ENCODE measurements at regions not wholly inside any gene's neighbourhood (a gene's known extent, or its start where the extent isn't known, plus 50 kb on each side); places are given as distances from the start of the nearest gene placed in this dataset.

GRCh38 chr1:79592707-79593106, 586.2 kb upstream of the ADGRL4 start:
- no peaks in the 10 kb centered on the region for H3K27me3 ChIP-seq (ENCODE audit: control insufficient read depth in 1 of 2, insufficient read depth in 2 of 2, low read length in 2 of 2)
- peaks cover 55% of the 10 kb centered on the region for H3K9me3 ChIP-seq (ENCODE audit: low read length)
- FAIRE-seq (no peak), DNase-seq (ENCODE audit: low spot score) (no peak), ATAC-seq (no peak)
- no TSS peak for BruUV-seq (replicated peaks)
- no peak overlapping the region for H3K4me2 ChIP-seq (ENCODE audit: low read depth, low read length)
- intact Hi-C loops (cut with micrococcal nuclease; ENCODE audit: unreplicated experiment) (no loop called here), in situ Hi-C loops (cut with HindIII; ENCODE audit: extremely low pct_ligation_motif_present, low pct_unique_long_range_greater_than_20kb) (no loop called here)
- no peaks in the 10 kb centered on the region for H3K4me1 ChIP-seq (ENCODE audit: insufficient read depth, low read length)
- H3K9ac ChIP-seq (ENCODE audit: insufficient read depth, low read depth, low read length), result no peak overlapping the region
- WGBS (ENCODE audit: low lambda C conversion rate), result 0% methylated on average over 1 of the region's 1 CpG
- no peak overlapping the region for H2AFZ ChIP-seq (ENCODE audit: low read length)
- TF ChIP-seq PRDM4 (CRISPR knock-in tag; IDR thresholded peaks at IDR 0.05; ENCODE audit: borderline replicate concordance) (no peak), CEBPB (IDR thresholded peaks at IDR 0.05; ENCODE audit: borderline replicate concordance, low read depth, low read length) (peak; percentile 34; the same call in 1 of the 2 replicates)
- no peak overlapping the region for H3K4me3 ChIP-seq (replicated peaks in 1 of 3; ENCODE audit: insufficient read depth in 1 of 3, low read depth in 2 of 3, low read length in 3 of 3)
- ChIA-PET CTCF (ENCODE audit: low intra/inter-chr PET ratio, low total read pairs) (no interaction called here), POLR2A (no interaction called here)
- H4K20me1 ChIP-seq (ENCODE audit: insufficient read depth, low read length), result no peaks in the 10 kb centered on the region
- H3K79me2 ChIP-seq (ENCODE audit: insufficient read depth, low read length), result no peaks in the 10 kb centered on the region
- H3K36me3 ChIP-seq (replicated peaks in 1 of 2; ENCODE audit: control insufficient read depth in 1 of 2, insufficient read depth in 2 of 2, low read length in 2 of 2), result no peaks in the 10 kb centered on the region
- H3K27ac ChIP-seq (ENCODE audit: extremely low read length, insufficient read depth, low read length), result no peak overlapping the region

GRCh38 chr1:79588719-79589118, 582.2 kb upstream of the ADGRL4 start:
- CTCF ChIA-PET (ENCODE audit: low intra/inter-chr PET ratio, low total read pairs), result no interaction called here
- FAIRE-seq (no peak), ATAC-seq (no peak), DNase-seq (ENCODE audit: low spot score) (no peak)
- Histone ChIP-seq H4K20me1 (ENCODE audit: insufficient read depth, low read length) (no peaks in the 10 kb centered on the region), H2AFZ (ENCODE audit: low read length) (no peak overlapping the region), H3K4me3 (replicated peaks in 1 of 3; ENCODE audit: insufficient read depth in 1 of 3, low read depth in 2 of 3, low read length in 3 of 3) (no peak overlapping the region), H3K27ac (ENCODE audit: extremely low read length, insufficient read depth, low read length) (no peak overlapping the region), H3K79me2 (ENCODE audit: insufficient read depth, low read length) (no peaks in the 10 kb centered on the region), H3K9ac (ENCODE audit: insufficient read depth, low read depth, low read length) (no peak overlapping the region), H3K27me3 (ENCODE audit: control insufficient read depth in 1 of 2, insufficient read depth in 2 of 2, low read length in 2 of 2) (no peaks in the 10 kb centered on the region), H3K36me3 (replicated peaks in 1 of 2; ENCODE audit: control insufficient read depth in 1 of 2, insufficient read depth in 2 of 2, low read length in 2 of 2) (no peaks in the 10 kb centered on the region), H3K4me1 (ENCODE audit: insufficient read depth, low read length) (no peaks in the 10 kb centered on the region), H3K9me3 (ENCODE audit: low read length) (peaks cover 57% of the 10 kb centered on the region), H3K4me2 (ENCODE audit: low read depth, low read length) (no peak overlapping the region)
- POLR2A ChIA-PET, result no interaction called here
- intact Hi-C loops (cut with micrococcal nuclease; ENCODE audit: unreplicated experiment) (no loop called here), in situ Hi-C loops (cut with HindIII; ENCODE audit: extremely low pct_ligation_motif_present, low pct_unique_long_range_greater_than_20kb) (no loop called here)
- BruUV-seq (replicated peaks), result no TSS peak
- WGBS (ENCODE audit: low lambda C conversion rate), result 2% methylated on average over 2 of the region's 2 CpGs
- no peak for TF ChIP-seq CREBL2 (CRISPR knock-in tag; IDR thresholded peaks at IDR 0.05; ENCODE audit: borderline replicate concordance)
- no peak for TF ChIP-seq ZNF20 (CRISPR knock-in tag; IDR thresholded peaks at IDR 0.05)
- no peak for TF ChIP-seq CBX1 (IDR thresholded peaks at IDR 0.05; ENCODE audit: low read depth)
- TF ChIP-seq SALL2 (CRISPR knock-in tag; IDR thresholded peaks at IDR 0.05), result no peak
- TF ChIP-seq ZSCAN5A (CRISPR knock-in tag; IDR thresholded peaks at IDR 0.05; ENCODE audit: borderline replicate concordance), result no peak
- no peak for TF ChIP-seq SMYD3 (CRISPR knock-in tag; IDR thresholded peaks at IDR 0.05)
- no peak for TF ChIP-seq ARID2 (CRISPR knock-in tag; IDR thresholded peaks at IDR 0.05; ENCODE audit: borderline replicate concordance)
- TF ChIP-seq ARID5B (CRISPR knock-in tag; IDR thresholded peaks at IDR 0.05), result no peak

Data from HepG2 (cell line).